ENCODE measurements at regions not wholly inside any gene's neighbourhood (a gene's known extent, or its start where the extent isn't known, plus 50 kb on each side); places are given as distances from the start of the nearest gene placed in this dataset.

GRCh38 chr4:19806865-19807264, 444.8 kb upstream of the SLIT2 start:
- TF ChIP-seq CTCF (IDR thresholded peaks at IDR 0.05) (no peak), POLR2A (IDR thresholded peaks at IDR 0.05) (no peak), EP300 (IDR thresholded peaks at IDR 0.05) (no peak)
